GM12891 (cell line): ENCODE measurements at regions not wholly inside any gene's neighbourhood (a gene's known extent, or its start where the extent isn't known, plus 50 kb on each side); places are given as distances from the start of the nearest gene placed in this dataset.

Experiments used
- PAX5 ChIP-seq: IDR thresholded peaks from 2 replicates; pipeline ENCODE4 v1.6.1; 2011; ENCODE audit warnings: low read length, moderate library complexity, mild to moderate bottlenecking; ENCODE audit not compliant: insufficient read depth, severe bottlenecking
- POLR2A ChIP-seq: IDR thresholded peaks from 2 replicates; pipeline ENCODE4 v1.6.1; 2011; ENCODE audit warnings: low read depth, low read length, control low read depth
- POLR2AphosphoS5 ChIP-seq: IDR thresholded peaks from 2 replicates; pipeline ENCODE4 v1.6.1; 2011; ENCODE audit warnings: low read depth, low read length, control low read depth
- SPI1 ChIP-seq: IDR thresholded peaks from 2 replicates; pipeline ENCODE4 v1.6.1; 2011; ENCODE audit warnings: low read depth, low read length, control low read depth
- TAF1 ChIP-seq: IDR thresholded peaks from 2 replicates; pipeline ENCODE4 v1.6.1; 2011; ENCODE audit warnings: low read depth, low read length, control low read depth

DNA sequence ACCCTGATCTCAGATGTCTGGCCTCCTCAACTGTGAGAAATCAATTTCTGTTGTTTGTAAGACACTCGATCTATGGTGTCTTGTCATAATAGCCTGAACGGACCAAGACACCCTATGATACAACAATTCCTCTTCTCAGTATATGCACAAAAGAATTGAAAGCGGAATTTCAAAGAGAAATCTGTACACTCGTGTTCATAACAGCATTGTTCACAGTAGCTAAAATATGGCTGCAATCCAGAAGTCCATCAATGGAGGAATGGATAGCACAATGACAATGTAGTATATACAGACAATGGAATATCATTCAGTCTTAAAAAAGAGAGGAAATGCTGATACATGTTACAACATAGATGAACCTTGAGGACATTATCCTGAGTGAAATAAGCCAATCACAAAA lies 354.6 kb downstream of the SFMBT2 start:
- TF ChIP-seq TAF1 (no peak), POLR2AphosphoS5 (no peak), PAX5 (no peak), POLR2A (no peak), SPI1 (no peak)
